ENCODE measurements at regions not wholly inside any gene's neighbourhood (a gene's known extent, or its start where the extent isn't known, plus 50 kb on each side); places are given as distances from the start of the nearest gene placed in this dataset.

DNA sequence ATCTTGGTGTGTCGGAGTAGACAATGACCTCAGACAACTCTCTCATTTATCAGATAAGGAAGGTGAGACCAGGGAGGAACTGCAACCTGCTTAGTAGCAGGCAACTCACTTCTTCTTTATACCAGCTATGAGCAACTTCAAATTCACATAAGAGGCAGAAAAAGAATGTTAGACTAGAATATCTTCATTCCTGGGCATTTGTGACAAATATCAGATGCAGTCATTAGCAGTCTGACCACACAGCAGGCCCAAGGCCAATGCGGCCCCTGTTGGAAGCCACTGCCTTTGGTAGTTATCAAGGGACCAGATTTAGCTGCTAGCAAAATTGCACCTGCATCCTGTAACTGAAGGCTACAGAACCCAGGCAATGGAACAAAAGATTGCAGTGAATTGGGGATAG, 219.2 kb upstream of the RASGEF1B start:
- Histone ChIP-seq H3K4me3 (ENCODE audit: extremely low read depth, insufficient read depth, low read length, poor library complexity, severe bottlenecking) (no peak overlapping the region), H3K9me3 (ENCODE audit: control insufficient read depth, low read length) (no peaks in the 10 kb centered on the region), H3K27ac (ENCODE audit: low read depth, low read length, severe bottlenecking) (no peak overlapping the region), H3K4me1 (ENCODE audit: control insufficient read depth, insufficient read depth, low read length, poor library complexity, severe bottlenecking) (no peaks in the 10 kb centered on the region), H3K36me3 (ENCODE audit: control insufficient read depth, insufficient read depth, low read length) (no peaks in the 10 kb centered on the region)
- 100% methylated on average over 1 of the region's 2 CpGs for WGBS, 2 experiments (ENCODE audit: insufficient coverage in 2 of 2)

DNA sequence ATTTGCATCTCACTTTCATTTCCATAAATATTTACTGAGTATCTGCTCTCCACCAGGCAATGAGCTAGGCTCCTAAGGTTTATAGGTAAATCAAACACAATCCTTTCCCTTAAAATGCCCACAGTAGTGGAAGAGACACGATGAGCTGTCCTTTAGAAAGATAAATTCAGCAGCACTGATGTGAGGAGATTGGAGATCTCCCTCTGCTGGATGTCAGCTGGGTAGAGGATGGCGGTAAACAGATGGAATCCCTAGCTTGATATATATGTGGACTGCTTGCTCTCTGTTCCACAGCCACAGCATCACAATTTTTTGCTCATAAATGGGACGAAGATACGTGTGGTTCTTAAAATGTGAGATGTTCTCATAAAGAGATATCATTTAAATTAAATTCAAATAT, 216.4 kb upstream of the RASGEF1B start:
- no CpG with 5 or more reads among the region's 4 CpGs for WGBS, 2 experiments (ENCODE audit: insufficient coverage in 2 of 2)
- H3K27ac ChIP-seq (ENCODE audit: low read depth, low read length, severe bottlenecking), result no peak overlapping the region
- no peaks in the 10 kb centered on the region for H3K4me1 ChIP-seq (ENCODE audit: control insufficient read depth, insufficient read depth, low read length, poor library complexity, severe bottlenecking)
- no peak overlapping the region for H3K4me3 ChIP-seq (ENCODE audit: extremely low read depth, insufficient read depth, low read length, poor library complexity, severe bottlenecking)
- H3K9me3 ChIP-seq (ENCODE audit: control insufficient read depth, low read length), result no peaks in the 10 kb centered on the region
- H3K36me3 ChIP-seq (ENCODE audit: control insufficient read depth, insufficient read depth, low read length), result no peaks in the 10 kb centered on the region

DNA sequence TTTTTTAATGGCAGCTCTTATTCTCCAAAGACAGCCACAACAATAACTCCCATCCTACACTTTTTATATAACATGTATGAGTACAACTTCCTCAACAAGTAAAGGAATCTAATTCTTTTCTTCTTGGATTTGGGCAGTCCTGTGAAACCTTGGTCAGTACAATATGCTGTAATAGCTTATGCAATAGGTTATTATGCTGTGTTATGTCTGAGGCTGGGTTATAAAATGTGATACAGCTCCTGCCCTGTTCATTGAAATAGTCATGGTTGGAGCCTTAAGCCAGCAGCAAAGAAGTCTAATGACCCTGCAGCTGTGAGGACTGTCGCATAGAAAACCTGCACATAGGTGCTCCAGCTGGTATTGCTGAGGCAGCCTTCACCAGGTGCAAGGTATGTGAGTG, 215.8 kb upstream of the RASGEF1B start:
- Histone ChIP-seq H3K4me1 (ENCODE audit: control insufficient read depth, insufficient read depth, low read length, poor library complexity, severe bottlenecking) (no peaks in the 10 kb centered on the region), H3K4me3 (ENCODE audit: extremely low read depth, insufficient read depth, low read length, poor library complexity, severe bottlenecking) (no peak overlapping the region), H3K9me3 (ENCODE audit: control insufficient read depth, low read length) (no peaks in the 10 kb centered on the region), H3K27ac (ENCODE audit: low read depth, low read length, severe bottlenecking) (no peak overlapping the region), H3K36me3 (ENCODE audit: control insufficient read depth, insufficient read depth, low read length) (no peaks in the 10 kb centered on the region)
- WGBS, 2 experiments (ENCODE audit: insufficient coverage in 2 of 2), result 88% methylated on average over 1 of the region's 1 CpG; no CpG with 5 or more reads in 1 of the 2 experiments

DNA sequence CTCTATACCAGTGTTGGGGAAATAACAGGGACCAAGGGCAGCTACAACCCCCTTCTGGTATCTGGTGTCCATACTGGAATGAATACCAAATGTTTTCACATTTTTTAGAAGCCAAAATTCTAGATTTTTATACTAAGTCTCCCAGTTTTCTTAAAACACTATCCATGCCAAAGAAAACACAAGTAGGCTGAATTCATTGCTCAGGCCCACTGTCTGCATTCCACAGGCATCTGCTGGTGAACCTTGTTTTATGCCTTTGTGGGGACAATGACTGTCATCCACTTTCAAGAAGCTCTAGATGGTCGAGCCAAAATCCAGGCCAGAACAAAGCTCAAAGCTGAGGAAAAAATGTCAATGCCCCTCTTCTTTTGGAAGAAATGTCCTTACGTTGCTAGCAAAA, 213.4 kb upstream of the RASGEF1B start:
- H3K27ac ChIP-seq (ENCODE audit: low read depth, low read length, severe bottlenecking), result no peak overlapping the region
- no peaks in the 10 kb centered on the region for H3K36me3 ChIP-seq (ENCODE audit: control insufficient read depth, insufficient read depth, low read length)
- H3K4me1 ChIP-seq (ENCODE audit: control insufficient read depth, insufficient read depth, low read length, poor library complexity, severe bottlenecking), result no peaks in the 10 kb centered on the region
- 80 to 89% methylated on average over 2 of the region's 2 CpGs for WGBS, 2 experiments (ENCODE audit: insufficient coverage in 2 of 2)
- H3K9me3 ChIP-seq (ENCODE audit: control insufficient read depth, low read length), result no peaks in the 10 kb centered on the region
- no peak overlapping the region for H3K4me3 ChIP-seq (ENCODE audit: extremely low read depth, insufficient read depth, low read length, poor library complexity, severe bottlenecking)

DNA sequence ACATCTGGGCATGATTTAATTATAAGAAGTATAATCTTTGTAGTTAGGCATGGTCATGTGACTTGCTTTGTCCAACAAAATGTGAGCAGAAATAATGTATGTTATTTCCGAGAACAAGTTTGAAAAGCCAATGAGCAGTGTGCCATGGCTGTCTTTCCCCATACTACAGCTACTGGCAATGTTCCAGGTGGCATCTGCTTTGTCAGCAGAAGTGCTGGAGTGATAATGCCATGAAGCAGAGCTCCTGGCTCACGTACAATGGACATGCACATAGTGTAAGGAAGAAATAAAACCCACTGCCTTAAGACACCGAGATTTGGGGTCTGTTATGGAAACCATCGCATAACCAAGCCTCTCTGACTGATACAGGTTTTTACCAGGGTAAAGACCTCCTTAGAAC, 212.6 kb upstream of the RASGEF1B start:
- 83 to 93% methylated on average over 2 of the region's 4 CpGs for WGBS, 2 experiments (ENCODE audit: insufficient coverage in 2 of 2)
- Histone ChIP-seq H3K4me3 (ENCODE audit: extremely low read depth, insufficient read depth, low read length, poor library complexity, severe bottlenecking) (no peak overlapping the region), H3K9me3 (ENCODE audit: control insufficient read depth, low read length) (no peaks in the 10 kb centered on the region)

DNA sequence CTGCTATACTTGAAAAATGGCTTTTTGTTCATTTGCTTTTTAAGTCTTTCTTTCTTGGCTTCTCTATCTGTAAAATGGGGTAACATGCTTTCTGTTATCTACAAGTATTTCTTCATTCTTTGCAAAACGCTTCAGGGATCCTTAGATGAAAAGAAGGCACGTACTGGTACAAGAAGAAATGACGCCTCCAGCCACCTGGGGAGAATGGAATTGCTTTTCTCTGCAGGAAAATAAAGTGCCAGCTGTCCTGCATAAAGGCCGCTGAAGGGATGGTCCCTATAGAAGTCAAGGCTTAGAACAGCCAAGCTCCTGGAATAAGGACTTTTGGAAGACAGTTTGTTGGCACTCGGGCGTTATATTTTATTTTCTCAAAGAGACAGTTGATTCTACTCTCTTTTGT, 210.8 kb upstream of the RASGEF1B start:
- Histone ChIP-seq H3K9me3 (ENCODE audit: control insufficient read depth, low read length) (no peaks in the 10 kb centered on the region), H3K27ac (ENCODE audit: low read depth, low read length, severe bottlenecking) (no peak overlapping the region), H3K4me1 (ENCODE audit: control insufficient read depth, insufficient read depth, low read length, poor library complexity, severe bottlenecking) (no peaks in the 10 kb centered on the region), H3K36me3 (ENCODE audit: control insufficient read depth, insufficient read depth, low read length) (no peaks in the 10 kb centered on the region), H3K4me3 (ENCODE audit: extremely low read depth, insufficient read depth, low read length, poor library complexity, severe bottlenecking) (no peak overlapping the region)
- WGBS, 2 experiments (ENCODE audit: insufficient coverage in 2 of 2), result 47 to 62% methylated on average over 5 of the region's 6 CpGs

More for the DNA sequence above, 212.6 kb upstream of the RASGEF1B start:
- H3K4me1 ChIP-seq (ENCODE audit: control insufficient read depth, insufficient read depth, low read length, poor library complexity, severe bottlenecking), result no peaks in the 10 kb centered on the region
- H3K36me3 ChIP-seq (ENCODE audit: control insufficient read depth, insufficient read depth, low read length), result no peaks in the 10 kb centered on the region
- no peak overlapping the region for H3K27ac ChIP-seq (ENCODE audit: low read depth, low read length, severe bottlenecking)

DNA sequence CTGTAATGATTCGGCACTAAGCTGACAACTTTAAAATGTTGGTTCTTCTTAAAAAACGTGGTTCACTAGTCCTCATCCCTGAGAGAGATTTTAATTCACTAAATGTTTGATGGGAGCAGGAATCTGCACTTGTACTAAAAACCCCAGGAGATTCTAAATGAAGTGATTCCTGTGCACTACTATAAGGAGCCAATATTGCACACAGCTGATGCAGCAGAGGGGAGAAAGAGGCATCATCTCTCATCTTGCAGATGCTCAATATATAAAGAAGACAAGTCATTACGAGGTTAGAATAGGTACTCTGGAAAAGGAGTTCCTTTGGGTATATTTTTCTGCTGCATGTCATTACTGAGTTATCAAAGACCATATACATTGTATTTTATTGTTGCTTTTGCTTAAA, 207.6 kb upstream of the RASGEF1B start:
- H3K4me1 ChIP-seq (ENCODE audit: control insufficient read depth, insufficient read depth, low read length, poor library complexity, severe bottlenecking), result no peaks in the 10 kb centered on the region
- WGBS, 2 experiments (ENCODE audit: insufficient coverage in 2 of 2), result 100% methylated on average over 1 of the region's 3 CpGs; no CpG with 5 or more reads in 1 of the 2 experiments

DNA sequence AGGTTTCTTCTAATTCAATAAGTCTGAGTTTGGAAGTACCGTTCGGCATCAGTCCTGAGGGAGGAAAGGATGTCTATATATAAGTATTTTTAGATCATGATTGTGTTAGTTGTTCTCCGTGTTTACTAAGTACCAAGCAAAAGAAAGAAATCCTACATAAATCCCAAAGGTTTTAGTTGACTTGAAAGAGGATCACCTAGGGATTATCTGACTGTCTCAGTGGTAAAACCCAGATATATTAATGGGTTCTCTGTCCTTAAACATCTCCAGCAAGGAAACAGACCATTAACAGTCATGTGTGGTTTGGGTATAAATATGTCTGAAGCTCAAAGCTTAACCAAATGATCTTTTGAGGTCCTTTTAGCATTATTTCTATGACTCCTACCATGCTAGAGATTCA, 207.1 kb upstream of the RASGEF1B start:
- Histone ChIP-seq H3K27ac (ENCODE audit: low read depth, low read length, severe bottlenecking) (no peak overlapping the region), H3K4me3 (ENCODE audit: extremely low read depth, insufficient read depth, low read length, poor library complexity, severe bottlenecking) (no peak overlapping the region), H3K36me3 (ENCODE audit: control insufficient read depth, insufficient read depth, low read length) (no peaks in the 10 kb centered on the region), H3K9me3 (ENCODE audit: control insufficient read depth, low read length) (no peaks in the 10 kb centered on the region), H3K4me1 (ENCODE audit: control insufficient read depth, insufficient read depth, low read length, poor library complexity, severe bottlenecking) (no peaks in the 10 kb centered on the region)
- no CpG with 5 or more reads among the region's 3 CpGs for WGBS, 2 experiments (ENCODE audit: insufficient coverage in 2 of 2)

More for the DNA sequence above, 207.6 kb upstream of the RASGEF1B start:
- Histone ChIP-seq H3K36me3 (ENCODE audit: control insufficient read depth, insufficient read depth, low read length) (no peaks in the 10 kb centered on the region), H3K9me3 (ENCODE audit: control insufficient read depth, low read length) (no peaks in the 10 kb centered on the region), H3K4me3 (ENCODE audit: extremely low read depth, insufficient read depth, low read length, poor library complexity, severe bottlenecking) (no peak overlapping the region), H3K27ac (ENCODE audit: low read depth, low read length, severe bottlenecking) (no peak overlapping the region)

DNA sequence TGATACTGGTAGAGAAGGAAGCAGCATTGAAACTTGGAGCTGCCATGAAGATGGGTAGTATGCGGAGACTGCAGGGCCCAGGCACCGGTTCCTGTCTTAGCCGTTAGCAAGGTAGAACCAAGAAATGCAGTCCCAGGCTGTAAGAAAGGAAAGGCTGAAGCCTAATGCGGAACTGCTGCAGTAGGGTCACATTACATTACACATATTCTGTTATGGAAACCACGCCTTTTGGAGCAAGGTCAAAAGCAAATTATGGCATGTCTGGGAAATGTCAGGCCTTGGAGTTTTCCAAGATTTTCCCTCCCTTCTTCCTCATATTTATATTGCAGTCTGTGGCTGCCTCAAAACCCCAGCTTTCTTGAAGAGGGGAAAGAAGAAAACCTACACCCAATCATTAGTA, 204.8 kb upstream of the RASGEF1B start:
- no peak overlapping the region for H3K4me3 ChIP-seq (ENCODE audit: extremely low read depth, insufficient read depth, low read length, poor library complexity, severe bottlenecking)
- H3K9me3 ChIP-seq (ENCODE audit: control insufficient read depth, low read length), result no peaks in the 10 kb centered on the region
- H3K27ac ChIP-seq (ENCODE audit: low read depth, low read length, severe bottlenecking), result no peak overlapping the region
- no peaks in the 10 kb centered on the region for H3K36me3 ChIP-seq (ENCODE audit: control insufficient read depth, insufficient read depth, low read length)
- H3K4me1 ChIP-seq (ENCODE audit: control insufficient read depth, insufficient read depth, low read length, poor library complexity, severe bottlenecking), result no peaks in the 10 kb centered on the region
- 88 to 90% methylated on average over 3 of the region's 5 CpGs for WGBS, 2 experiments (ENCODE audit: insufficient coverage in 2 of 2)

DNA sequence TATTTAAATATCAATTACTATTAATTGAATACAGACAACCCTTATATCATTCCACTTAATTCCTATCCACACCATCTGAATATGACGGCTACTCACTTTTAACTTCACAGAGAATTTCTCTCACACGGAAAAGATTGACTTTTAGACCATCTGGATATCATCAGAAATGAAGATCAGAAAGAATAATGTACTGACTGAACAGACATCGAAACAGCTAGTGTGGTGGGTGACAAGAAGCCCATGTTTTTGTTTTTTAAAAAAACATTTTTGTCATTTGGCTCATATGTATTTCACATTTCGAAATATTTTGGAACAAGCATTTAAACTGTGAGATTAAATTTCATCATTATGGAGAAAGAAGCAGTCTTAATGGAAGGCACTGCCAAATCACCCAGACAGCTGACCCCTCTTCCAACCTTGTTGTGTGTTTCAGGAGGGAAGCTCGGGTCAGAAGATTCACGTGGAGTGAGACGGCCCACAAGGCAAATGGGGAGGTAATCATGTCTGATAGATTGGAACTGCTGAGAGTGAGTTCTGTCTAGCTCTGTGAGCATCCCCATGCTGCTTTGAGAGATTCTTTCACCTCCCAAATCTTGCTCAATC, 204.2 kb upstream of the RASGEF1B start:
- no peaks in the 10 kb centered on the region for H3K4me1 ChIP-seq (ENCODE audit: control insufficient read depth, insufficient read depth, low read length, poor library complexity, severe bottlenecking)
- H3K4me3 ChIP-seq (ENCODE audit: extremely low read depth, insufficient read depth, low read length, poor library complexity, severe bottlenecking), result no peak overlapping the region
- H3K9me3 ChIP-seq (ENCODE audit: control insufficient read depth, low read length), result no peaks in the 10 kb centered on the region
- H3K36me3 ChIP-seq (ENCODE audit: control insufficient read depth, insufficient read depth, low read length), result no peaks in the 10 kb centered on the region
- no peak overlapping the region for H3K27ac ChIP-seq (ENCODE audit: low read depth, low read length, severe bottlenecking)
- WGBS, 2 experiments (ENCODE audit: insufficient coverage in 2 of 2), result 78% methylated on average over 4 of the region's 7 CpGs; no CpG with 5 or more reads in 1 of the 2 experiments

DNA sequence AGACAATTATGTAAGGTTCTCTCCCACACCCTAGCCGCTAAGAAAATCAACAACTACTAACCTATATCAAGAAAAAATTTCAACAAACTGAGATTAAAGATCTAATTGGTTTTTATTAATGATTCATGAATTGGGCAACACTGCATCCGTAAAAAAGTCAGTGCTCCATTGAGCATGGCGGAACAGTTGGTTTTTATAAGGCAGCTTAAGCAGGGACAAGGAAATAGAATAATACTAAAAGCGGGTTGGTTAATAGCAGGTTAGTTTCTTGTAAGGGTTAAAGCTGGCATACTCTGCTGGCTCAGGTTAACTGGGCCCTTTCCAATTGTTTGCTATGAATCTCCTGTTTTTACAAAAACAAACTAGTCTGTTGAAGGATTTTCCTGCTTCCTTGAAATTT, 202.3 kb upstream of the RASGEF1B start:
- 85% methylated on average over 3 of the region's 4 CpGs for WGBS, 2 experiments (ENCODE audit: insufficient coverage in 2 of 2)
- Histone ChIP-seq H3K4me3 (ENCODE audit: extremely low read depth, insufficient read depth, low read length, poor library complexity, severe bottlenecking) (no peak overlapping the region), H3K36me3 (ENCODE audit: control insufficient read depth, insufficient read depth, low read length) (no peaks in the 10 kb centered on the region), H3K4me1 (ENCODE audit: control insufficient read depth, insufficient read depth, low read length, poor library complexity, severe bottlenecking) (no peaks in the 10 kb centered on the region), H3K27ac (ENCODE audit: low read depth, low read length, severe bottlenecking) (no peak overlapping the region), H3K9me3 (ENCODE audit: control insufficient read depth, low read length) (no peaks in the 10 kb centered on the region)
